CD14-positive monocyte (primary cell): ENCODE measurements at regions not wholly inside any gene's neighbourhood (a gene's known extent, or its start where the extent isn't known, plus 50 kb on each side); places are given as distances from the start of the nearest gene placed in this dataset.

Experiments used
- DNase-seq, 3 donors: peaks; one replicate each; pipeline ENCODE4 v3.0.0-alpha.2; 2011 to 2022
- H2AFZ ChIP-seq: 2 replicates; pipeline ENCODE4 v1.6.0; 2012; ENCODE audit warnings: mild to moderate bottlenecking, low read depth, low read length, inconsistent platforms; ENCODE audit not compliant: insufficient read depth, poor library complexity, severe bottlenecking
- H3K27ac ChIP-seq, 2 donors: 1 replicate in 1 of 2; 2 replicates in 1 of 2; pipeline ENCODE4 v1.5.1; 2012 to 2013; ENCODE audit warnings: low read length in 2 of 2, control low read depth in 1 of 2, inconsistent platforms in 1 of 2, low read depth in 1 of 2, mild to moderate bottlenecking in 1 of 2
- H3K27me3 ChIP-seq, 2 donors: one replicate each; pipeline versions ENCODE4 v1.6.0 to v1.6.1; 2011 to 2013; ENCODE audit warnings: low read length in 2 of 2; ENCODE audit not compliant: control insufficient read depth in 2 of 2, insufficient read depth in 2 of 2
- H3K36me3 ChIP-seq, 2 donors: replicated peaks in 1 of 2; 1 replicate in 1 of 2; 2 replicates in 1 of 2; pipeline versions ENCODE4 v1.5.1 to v1.6.1; 2012 to 2013; ENCODE audit warnings: low read length in 2 of 2, control low read depth in 1 of 2, inconsistent platforms in 1 of 2, mild to moderate bottlenecking in 1 of 2; ENCODE audit not compliant: insufficient read depth in 2 of 2, control insufficient read depth in 1 of 2
- H3K4me1 ChIP-seq, 2 donors: 1 replicate in 1 of 2; 2 replicates in 1 of 2; pipeline versions ENCODE4 v1.5.1 to v1.6.1; 2012 to 2013; ENCODE audit warnings: low read length in 2 of 2, control low read depth in 1 of 2, inconsistent platforms in 1 of 2, mild to moderate bottlenecking in 1 of 2, moderate library complexity in 1 of 2; ENCODE audit not compliant: insufficient read depth in 2 of 2, control insufficient read depth in 1 of 2
- H3K4me2 ChIP-seq: replicated peaks from 2 replicates; pipeline ENCODE3; 2012; ENCODE audit warnings: low read length, moderate library complexity, mild to moderate bottlenecking; ENCODE audit not compliant: poor library complexity, severe bottlenecking; ENCODE audit errors: extremely low read depth
- H3K4me3 ChIP-seq, 3 experiments: fragments of 200-600 bp in 1 of 3; sonication (generic) in 1 of 3; replicated peaks in 1 of 3; 1 replicate in 2 of 3; 2 replicates in 1 of 3; pipeline ENCODE4 v1.5.1; 2011 to 2013; ENCODE audit warnings: low read length in 3 of 3, mild to moderate bottlenecking in 3 of 3, control low read depth in 2 of 3, low read depth in 2 of 3, inconsistent platforms in 1 of 3, moderate library complexity in 1 of 3
- H3K79me2 ChIP-seq: 2 replicates; pipeline ENCODE4 v1.6.0; 2012; ENCODE audit warnings: mild to moderate bottlenecking, control low read depth, inconsistent platforms, low read length, moderate library complexity; ENCODE audit not compliant: insufficient read depth
- H3K9ac ChIP-seq: 2 replicates; pipeline ENCODE4 v1.6.0; 2017; ENCODE audit warnings: low read length, mild to moderate bottlenecking; ENCODE audit not compliant: insufficient read depth, poor library complexity, severe bottlenecking
- H3K9me3 ChIP-seq, 2 donors: replicated peaks in 1 of 2; 1 replicate in 1 of 2; 2 replicates in 1 of 2; pipeline versions ENCODE4 v1.5.1 to v1.6.1; 2012 to 2013; ENCODE audit warnings: low read length in 2 of 2, control low read depth in 1 of 2; ENCODE audit not compliant: control insufficient read depth in 1 of 2, insufficient read depth in 1 of 2
- H4K20me1 ChIP-seq: 2 replicates; pipeline ENCODE4 v1.6.0; 2012; ENCODE audit warnings: mild to moderate bottlenecking, low read length, control low read depth, moderate library complexity; ENCODE audit not compliant: insufficient read depth
- H3K27ac Mint-ChIP-seq, 7 donors: one replicate each; pipeline ENCODE4 v1.8.0; 2020; ENCODE audit warnings: mild to moderate bottlenecking in 7 of 7, mixed read lengths in 7 of 7, moderate library complexity in 6 of 7, inconsistent platforms in 2 of 7
- H3K27me3 Mint-ChIP-seq, 3 donors: one replicate each; pipeline ENCODE4 v1.8.0; 2021 to 2022; ENCODE audit warnings: low read depth in 3 of 3, mild to moderate bottlenecking in 3 of 3, mixed read lengths in 3 of 3, moderate library complexity in 3 of 3, inconsistent platforms in 1 of 3
- H3K36me3 Mint-ChIP-seq, 2 donors: one replicate each; pipeline ENCODE4 v1.8.0; 2020; ENCODE audit warnings: mixed read lengths in 2 of 2, inconsistent platforms in 1 of 2, mild to moderate bottlenecking in 1 of 2
- H3K4me1 Mint-ChIP-seq: one replicate; pipeline ENCODE4 v1.8.0; 2020; ENCODE audit warnings: mild to moderate bottlenecking, mixed read lengths
- H3K4me3 Mint-ChIP-seq, 2 donors: one replicate each; pipeline ENCODE4 v1.8.0; 2020; ENCODE audit warnings: mild to moderate bottlenecking in 2 of 2, mixed read lengths in 2 of 2, moderate library complexity in 1 of 2
- H3K9me3 Mint-ChIP-seq, 7 donors: one replicate each; pipeline ENCODE4 v1.8.0; 2020 to 2022; ENCODE audit warnings: mixed read lengths in 7 of 7, mild to moderate bottlenecking in 6 of 7, moderate library complexity in 6 of 7, inconsistent platforms in 2 of 7
- CTCF ChIP-seq: fragments of 200-600 bp; IDR thresholded peaks from one replicate; pipeline ENCODE4 v1.8.0; 2022; ENCODE audit warnings: antibody characterized with exemption, mild to moderate bottlenecking
- WGBS: methylation state at CpG from one replicate; pipeline ENCODE4 v1.1.5; 2013; ENCODE audit warnings: missing lambda C conversion rate; ENCODE audit not compliant: insufficient coverage; 5-methylcytosine and 5-hydroxymethylcytosine counted together
- intact Hi-C, 2 donors: fragments of 100-400 bp; cut with micrococcal nuclease; formaldehyde crosslinking; loops; one replicate each; pipeline versions ENCODE4 v1.15.0 to v1.15.1; 2023

- Histone ChIP-seq H3K4me2 (no peak overlapping the region), H2AFZ (no peak overlapping the region), H3K27ac (no peak overlapping the region), H4K20me1 (no peaks in the 10 kb centered on the region), H3K79me2 (no peaks in the 10 kb centered on the region), H3K9ac (no peak overlapping the region), H3K27me3 (no peaks in the 10 kb centered on the region), H3K36me3 (no peaks in the 10 kb centered on the region), H3K9me3 (peaks cover 17 to 25% of the 10 kb centered on the region in 2 donors), H3K4me3 (no peak overlapping the region), H3K4me1 (no peaks in the 10 kb centered on the region)
- Mint-ChIP-seq H3K27ac (no peak overlapping the region), H3K4me1 (no peaks in the 10 kb centered on the region), H3K36me3 (no peaks in the 10 kb centered on the region), H3K27me3 (peaks cover 0 to 3% (median 2%) of the 10 kb centered on the region in 3 donors), H3K9me3 (peaks cover 10 to 25% (median 18%) of the 10 kb centered on the region in 7 donors), H3K4me3 (no peak overlapping the region)
- no peak for DNase-seq
- intact Hi-C loops: no loop called here
- no peak for TF ChIP-seq CTCF
These were observed 327.9 kb downstream of the EN1 start for GRCh38 chr2:118519511-118519910.

GRCh38 chr2:118510807-118511206 lies 336.6 kb downstream of the EN1 start:
- H3K27ac ChIP-seq: no peak overlapping the region
- no peaks in the 10 kb centered on the region for H3K4me1 ChIP-seq
- H3K4me3 Mint-ChIP-seq: no peak overlapping the region
- WGBS: 100% methylated on average over 1 of the region's 4 CpGs
- H3K27ac Mint-ChIP-seq: no peak overlapping the region
- peaks cover 0 to 3% of the 10 kb centered on the region in 2 donors for H3K9me3 ChIP-seq
- H3K4me1 Mint-ChIP-seq: no peaks in the 10 kb centered on the region
- no peaks in the 10 kb centered on the region for H3K79me2 ChIP-seq
- H3K9ac ChIP-seq: no peak overlapping the region
- no peak overlapping the region for H3K4me2 ChIP-seq
- H3K27me3 ChIP-seq: peaks cover 0 to 2% of the 10 kb centered on the region in 2 donors
- no peak for TF ChIP-seq CTCF
- H3K36me3 ChIP-seq: no peaks in the 10 kb centered on the region
- intact Hi-C loops: no loop called here
- H3K4me3 ChIP-seq: no peak overlapping the region
- H3K27me3 Mint-ChIP-seq: peaks cover 0 to 4% (median 2%) of the 10 kb centered on the region in 3 donors
- no peak for DNase-seq
- no peak overlapping the region for H2AFZ ChIP-seq
- no peaks in the 10 kb centered on the region for H4K20me1 ChIP-seq
- H3K36me3 Mint-ChIP-seq: no peaks in the 10 kb centered on the region
- H3K9me3 Mint-ChIP-seq: peaks cover 0 to 5% (median 3%) of the 10 kb centered on the region in 7 donors
